GM19438 (cell line): ENCODE measurements at regions not wholly inside any gene's neighbourhood (a gene's known extent, or its start where the extent isn't known, plus 50 kb on each side); places are given as distances from the start of the nearest gene placed in this dataset.
A peak's percentile ranks its signal among the peaks of the same experiment; 100 is the strongest.

Source experiments
- ATAC-seq: cut with Tn5 transposase; IDR thresholded peaks from one replicate; pipeline ENCODE4 v1.9.1; 2021; ENCODE audit warnings: low read depth; ENCODE audit not compliant: unreplicated experiment

- no peak for ATAC-seq
Measured at GRCh38 chr17:14779241-14779640, 478.4 kb downstream of the HS3ST3B1 start.

- no peak for ATAC-seq
Measured at GRCh38 chr17:14777291-14777690, 476.4 kb downstream of the HS3ST3B1 start.

- no peak for ATAC-seq
Measured at GRCh38 chr17:14776791-14777190, 475.9 kb downstream of the HS3ST3B1 start.

- no peak for ATAC-seq
Measured at GRCh38 chr17:14775731-14776492, 475.0 kb downstream of the HS3ST3B1 start.

GRCh38 chr17:14774774-14775173, 473.9 kb downstream of the HS3ST3B1 start:
- no peak for ATAC-seq

GRCh38 chr17:14772776-14773175, 471.9 kb downstream of the HS3ST3B1 start:
- no peak for ATAC-seq

GRCh38 chr17:14771543-14771942, 470.7 kb downstream of the HS3ST3B1 start:
- ATAC-seq: no peak

- ATAC-seq: no peak
Measured at GRCh38 chr17:14768923-14769322, 468.0 kb downstream of the HS3ST3B1 start.

- no peak for ATAC-seq
Measured at GRCh38 chr17:14762736-14763479, 462.0 kb downstream of the HS3ST3B1 start.

GRCh38 chr17:14760719-14761411, 460.0 kb downstream of the HS3ST3B1 start:
- peak; percentile 73 for ATAC-seq

GRCh38 chr17:14760212-14760611, 459.3 kb downstream of the HS3ST3B1 start:
- peak; percentile 15 for ATAC-seq

GRCh38 chr17:14759325-14759724, 458.4 kb downstream of the HS3ST3B1 start:
- no peak for ATAC-seq

GRCh38 chr17:14756479-14756878, 455.6 kb downstream of the HS3ST3B1 start:
- ATAC-seq: no peak

GRCh38 chr17:14755002-14755401, 454.1 kb downstream of the HS3ST3B1 start:
- ATAC-seq: no peak

GRCh38 chr17:14753383-14753782, 452.5 kb downstream of the HS3ST3B1 start:
- no peak for ATAC-seq

GRCh38 chr17:14752011-14752410, 451.1 kb downstream of the HS3ST3B1 start:
- no peak for ATAC-seq

- no peak for ATAC-seq
Measured at GRCh38 chr17:14750866-14751265, 450.0 kb downstream of the HS3ST3B1 start.

GRCh38 chr17:14749269-14749668, 448.4 kb downstream of the HS3ST3B1 start:
- no peak for ATAC-seq

GRCh38 chr17:14748036-14748710, 447.3 kb downstream of the HS3ST3B1 start:
- peak; percentile 76 for ATAC-seq

GRCh38 chr17:14747603-14747950, 446.7 kb downstream of the HS3ST3B1 start:
- no peak for ATAC-seq
